MCF 10A (cell line): ENCODE measurements at regions not wholly inside any gene's neighbourhood (a gene's known extent, or its start where the extent isn't known, plus 50 kb on each side); places are given as distances from the start of the nearest gene placed in this dataset.
A peak's percentile ranks its signal among the peaks of the same experiment; 100 is the strongest.

ENCODE experiments used
- BruUV-seq: library from RNA; stranded (reverse); fragments of 400-500 nt; replicated peaks from 2 replicates; lab custom pipeline; 2021; lab: Mats Ljungman, UMichigan
- CTCF ChIA-PET: fragments of 300-600 bp; sonication (Branson Sonifier 250); formaldehyde crosslinking; extraction: SDS; loops from one replicate; lab custom pipeline; 2021; ENCODE audit warnings: antibody characterized with exemption, inconsistent platforms; lab: Yijun Ruan, JAX
- POLR2A ChIA-PET: fragments of 300-600, 350-650 bp; sonication (Branson Sonifier 250); formaldehyde crosslinking; extraction: SDS; loops from one replicate; lab custom pipeline; 2020; ENCODE audit warnings: antibody characterized with exemption, inconsistent platforms; lab: Yijun Ruan, JAX
- DNase-seq: peaks from one replicate; pipeline ENCODE4 v3.0.0-alpha.2; 2018; ENCODE audit not compliant: unreplicated experiment
- H3K27ac Mint-ChIP-seq: one replicate; pipeline ENCODE4 v1.8.0; 2022; ENCODE audit warnings: mild to moderate bottlenecking, low read depth, mixed read lengths; ENCODE audit not compliant: unreplicated experiment
- H3K27me3 Mint-ChIP-seq: one replicate; pipeline ENCODE4 v1.8.0; 2022; ENCODE audit warnings: mixed read lengths; ENCODE audit not compliant: insufficient read depth, unreplicated experiment
- H3K36me3 Mint-ChIP-seq: one replicate; pipeline ENCODE4 v1.8.0; 2022; ENCODE audit warnings: mild to moderate bottlenecking, moderate library complexity, mixed read lengths; ENCODE audit not compliant: insufficient read depth, unreplicated experiment
- H3K4me1 Mint-ChIP-seq: one replicate; pipeline ENCODE4 v1.8.0; 2022; ENCODE audit warnings: mixed read lengths; ENCODE audit not compliant: insufficient read depth, unreplicated experiment
- H3K4me3 Mint-ChIP-seq: one replicate; pipeline ENCODE4 v1.8.0; 2022; ENCODE audit warnings: mild to moderate bottlenecking, moderate library complexity, mixed read lengths; ENCODE audit not compliant: unreplicated experiment
- H3K9me3 Mint-ChIP-seq: one replicate; pipeline ENCODE4 v1.8.0; 2022; ENCODE audit warnings: mixed read lengths; ENCODE audit not compliant: unreplicated experiment
- CTCF ChIP-seq: fragments of 200-600 bp; IDR thresholded peaks from one replicate; pipeline ENCODE4 v1.8.0; 2022; ENCODE audit warnings: antibody characterized with exemption, mild to moderate bottlenecking; ENCODE audit not compliant: unreplicated experiment
- intact Hi-C: fragments of 100-400 bp; cut with micrococcal nuclease; formaldehyde crosslinking; loops from 2 replicates; pipeline ENCODE4 v1.14.1; 2022

- Mint-ChIP-seq H3K27me3 (no peaks in the 10 kb centered on the region), H3K27ac (no peak overlapping the region), H3K4me3 (no peak overlapping the region), H3K9me3 (no peaks in the 10 kb centered on the region), H3K4me1 (no peaks in the 10 kb centered on the region), H3K36me3 (no peaks in the 10 kb centered on the region)
- ChIA-PET CTCF (interaction anchor here (0.8 to 2.0 kb wide), 2 partner anchors 60 to 182 kb away, joined by 3 to 9 read pairs; no protein-coding TSS in a partner anchor), POLR2A (interaction anchor here (0.8 to 1.9 kb wide), 7 partner anchors 11 to 169 kb away, joined by 3 to 8 read pairs (median 4); no protein-coding TSS in a partner anchor)
- no TSS peak for BruUV-seq
- no peak for TF ChIP-seq CTCF
- intact Hi-C loops: no loop called here
- peak; percentile 52 for DNase-seq
Measured at GRCh38 chr7:12865593-12865992, 178.2 kb downstream of the ARL4A start.

- no TSS peak for BruUV-seq
- CTCF ChIA-PET: interaction anchor here (0.6 to 2.0 kb wide), 4 partner anchors 61 to 462 kb away, joined by 3 to 9 read pairs (median 4); no protein-coding TSS in a partner anchor
Measured at GRCh38 chr7:12866207-12866606, 178.8 kb downstream of the ARL4A start.

GRCh38 chr7:12868027-12868426 lies 180.6 kb downstream of the ARL4A start:
- intact Hi-C loops: no loop called here
- Mint-ChIP-seq H3K9me3 (no peaks in the 10 kb centered on the region), H3K27ac (no peak overlapping the region), H3K27me3 (no peaks in the 10 kb centered on the region), H3K4me1 (no peaks in the 10 kb centered on the region), H3K36me3 (no peaks in the 10 kb centered on the region), H3K4me3 (no peak overlapping the region)
- BruUV-seq: no TSS peak
- ChIA-PET CTCF (interaction anchor here (0.6 kb wide), 1 partner anchor 199 kb away, joined by 3 read pairs; no protein-coding TSS in a partner anchor), POLR2A (no interaction called here)
- no peak for DNase-seq
- TF ChIP-seq CTCF: no peak

More at GRCh38 chr7:12866207-12866606, 178.8 kb downstream of the ARL4A start:
- DNase-seq: no peak
- Mint-ChIP-seq H3K36me3 (no peaks in the 10 kb centered on the region), H3K4me3 (no peak overlapping the region), H3K9me3 (no peaks in the 10 kb centered on the region), H3K27ac (no peak overlapping the region), H3K4me1 (no peaks in the 10 kb centered on the region), H3K27me3 (no peaks in the 10 kb centered on the region)
- POLR2A ChIA-PET: interaction anchor here (0.8 to 1.9 kb wide), 8 partner anchors 10 to 170 kb away, joined by 3 to 8 read pairs (median 4); no protein-coding TSS in a partner anchor
- TF ChIP-seq CTCF: no peak
- intact Hi-C loops: no loop called here

GRCh38 chr7:12870219-12870618 lies 182.8 kb downstream of the ARL4A start:
- Mint-ChIP-seq H3K4me3 (no peak overlapping the region), H3K27me3 (no peaks in the 10 kb centered on the region), H3K27ac (no peak overlapping the region), H3K36me3 (no peaks in the 10 kb centered on the region), H3K9me3 (no peaks in the 10 kb centered on the region), H3K4me1 (no peaks in the 10 kb centered on the region)
- no TSS peak for BruUV-seq
- ChIA-PET CTCF (no interaction called here), POLR2A (no interaction called here)
- intact Hi-C loops: no loop called here
- DNase-seq: no peak
- no peak for TF ChIP-seq CTCF
